OCI-LY1 (cell line): ENCODE measurements at regions not wholly inside any gene's neighbourhood (a gene's known extent, or its start where the extent isn't known, plus 50 kb on each side); places are given as distances from the start of the nearest gene placed in this dataset.

Experiments
- H2AFZ ChIP-seq: fragments of 200-600 bp; sonication (generic), shearing (Covaris generic); 2 replicates; pipeline ENCODE4 v1.6.0; 2014; ENCODE audit warnings: antibody characterized with exemption, mild to moderate bottlenecking, low read length
- H3F3A ChIP-seq: fragments of 200-600 bp; sonication (generic), shearing (Covaris generic); 2 replicates; pipeline ENCODE4 v1.6.0; 2014; ENCODE audit warnings: mild to moderate bottlenecking, antibody characterized with exemption, low read length, moderate library complexity; ENCODE audit not compliant: insufficient read depth
- H3K27ac ChIP-seq: fragments of 200-600 bp; sonication (generic); 2 replicates; pipeline ENCODE4 v1.5.1; 2014; ENCODE audit warnings: low read length, mixed run types, mild to moderate bottlenecking, low read depth; ENCODE audit not compliant: poor library complexity, severe bottlenecking
- H3K27me3 ChIP-seq: fragments of 200-600 bp; sonication (generic); 2 replicates; pipeline ENCODE4 v1.6.0; 2014; ENCODE audit warnings: antibody characterized with exemption, mild to moderate bottlenecking, low read length, moderate library complexity; ENCODE audit not compliant: insufficient read depth
- H3K36me3 ChIP-seq: fragments of 200-600 bp; sonication (generic); 2 replicates; pipeline ENCODE4 v1.6.1; 2014; ENCODE audit warnings: mild to moderate bottlenecking, antibody characterized with exemption, low read length, moderate library complexity, mixed read lengths; ENCODE audit not compliant: insufficient read depth
- H3K4me1 ChIP-seq: fragments of 200-600 bp; sonication (generic); 2 replicates; pipeline ENCODE4 v1.5.1; 2014; ENCODE audit warnings: mild to moderate bottlenecking, low read length, moderate library complexity; ENCODE audit not compliant: insufficient read depth, severe bottlenecking
- H3K4me2 ChIP-seq: fragments of 200-600 bp; sonication (generic), shearing (Covaris generic); 2 replicates; pipeline ENCODE4 v1.6.1; 2014; ENCODE audit warnings: low read length
- H3K4me3 ChIP-seq: fragments of 200-600 bp; sonication (generic); 2 replicates; pipeline ENCODE4 v1.5.1; 2014; ENCODE audit warnings: low read length, low read depth, mild to moderate bottlenecking, mixed read lengths; ENCODE audit not compliant: poor library complexity, severe bottlenecking
- H3K79me2 ChIP-seq: fragments of 200-600 bp; shearing (Covaris generic); 2 replicates; pipeline ENCODE4 v1.6.1; 2016; ENCODE audit warnings: mixed run types, low read length, mixed read lengths; ENCODE audit not compliant: insufficient read depth
- H3K9ac ChIP-seq: fragments of 200-600 bp; sonication (generic), shearing (Covaris generic); 2 replicates; pipeline ENCODE4 v1.6.1; 2014; ENCODE audit warnings: mild to moderate bottlenecking, low read length, mixed read lengths
- H3K9me2 ChIP-seq: fragments of 200-600 bp; sonication (generic), shearing (Covaris generic); 2 replicates; pipeline ENCODE4 v1.6.1; 2014; ENCODE audit warnings: low read depth, mild to moderate bottlenecking, low read length, mixed read lengths
- H3K9me3 ChIP-seq: fragments of 200-600 bp; shearing (Covaris generic); 2 replicates; pipeline ENCODE4 v1.6.1; 2014; ENCODE audit warnings: low read length, mixed read lengths
- H4K20me1 ChIP-seq: fragments of 200-600 bp; sonication (generic), shearing (Covaris generic); 2 replicates; pipeline ENCODE4 v1.6.0; 2016; ENCODE audit warnings: mild to moderate bottlenecking, low read length; ENCODE audit not compliant: insufficient read depth
- EZH2 ChIP-seq: fragments of 200-600 bp; sonication (generic), shearing (Covaris generic); IDR thresholded peaks from 2 replicates; pipeline ENCODE4 v1.8.0; 2017; ENCODE audit warnings: borderline replicate concordance, mixed run types, mild to moderate bottlenecking, antibody characterized with exemption, low read length, moderate library complexity, mixed read lengths
- TF ChIP-seq, protein P1 (sequence below): fragments of 200-600 bp; sonication (generic), shearing (Covaris generic); IDR thresholded peaks from 2 replicates; pipeline ENCODE4 v1.5.1; 2017; ENCODE audit warnings: mild to moderate bottlenecking, antibody characterized with exemption, low read length, moderate library complexity, mixed read lengths

DNA sequence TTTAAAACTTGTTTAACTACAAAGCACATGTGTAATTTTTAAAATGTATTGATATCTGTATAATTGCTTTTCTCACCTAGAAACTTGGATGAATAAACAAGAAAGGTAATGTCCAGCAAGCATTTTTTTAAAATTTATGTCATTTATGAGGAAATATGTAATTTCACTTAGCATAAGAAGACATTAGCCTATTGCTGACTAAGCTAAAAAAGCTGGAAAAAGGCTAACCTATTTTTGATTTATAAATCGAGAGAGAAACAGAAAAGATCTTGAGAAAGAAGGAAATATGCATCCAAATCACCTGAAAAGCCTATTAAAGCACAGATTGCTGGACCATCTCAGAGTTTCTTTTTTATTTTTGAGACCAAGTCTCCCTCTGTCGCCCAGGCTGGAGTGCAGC lies 1181.3 kb downstream of the SLITRK1 start:
- Histone ChIP-seq H3K9ac (no peak overlapping the region), H3K27me3 (no peaks in the 10 kb centered on the region), H3K4me2 (no peak overlapping the region), H3K79me2 (no peaks in the 10 kb centered on the region), H3K9me2 (no peaks in the 10 kb centered on the region), H3K36me3 (no peaks in the 10 kb centered on the region), H3K9me3 (no peaks in the 10 kb centered on the region), H4K20me1 (no peaks in the 10 kb centered on the region), H3K27ac (no peak overlapping the region), H2AFZ (no peak overlapping the region), H3F3A (no peaks in the 10 kb centered on the region), H3K4me1 (no peaks in the 10 kb centered on the region), H3K4me3 (no peak overlapping the region)
- TF ChIP-seq, protein P1, sequence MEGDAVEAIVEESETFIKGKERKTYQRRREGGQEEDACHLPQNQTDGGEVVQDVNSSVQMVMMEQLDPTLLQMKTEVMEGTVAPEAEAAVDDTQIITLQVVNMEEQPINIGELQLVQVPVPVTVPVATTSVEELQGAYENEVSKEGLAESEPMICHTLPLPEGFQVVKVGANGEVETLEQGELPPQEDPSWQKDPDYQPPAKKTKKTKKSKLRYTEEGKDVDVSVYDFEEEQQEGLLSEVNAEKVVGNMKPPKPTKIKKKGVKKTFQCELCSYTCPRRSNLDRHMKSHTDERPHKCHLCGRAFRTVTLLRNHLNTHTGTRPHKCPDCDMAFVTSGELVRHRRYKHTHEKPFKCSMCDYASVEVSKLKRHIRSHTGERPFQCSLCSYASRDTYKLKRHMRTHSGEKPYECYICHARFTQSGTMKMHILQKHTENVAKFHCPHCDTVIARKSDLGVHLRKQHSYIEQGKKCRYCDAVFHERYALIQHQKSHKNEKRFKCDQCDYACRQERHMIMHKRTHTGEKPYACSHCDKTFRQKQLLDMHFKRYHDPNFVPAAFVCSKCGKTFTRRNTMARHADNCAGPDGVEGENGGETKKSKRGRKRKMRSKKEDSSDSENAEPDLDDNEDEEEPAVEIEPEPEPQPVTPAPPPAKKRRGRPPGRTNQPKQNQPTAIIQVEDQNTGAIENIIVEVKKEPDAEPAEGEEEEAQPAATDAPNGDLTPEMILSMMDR = no peak
- TF ChIP-seq EZH2 = no peak

DNA sequence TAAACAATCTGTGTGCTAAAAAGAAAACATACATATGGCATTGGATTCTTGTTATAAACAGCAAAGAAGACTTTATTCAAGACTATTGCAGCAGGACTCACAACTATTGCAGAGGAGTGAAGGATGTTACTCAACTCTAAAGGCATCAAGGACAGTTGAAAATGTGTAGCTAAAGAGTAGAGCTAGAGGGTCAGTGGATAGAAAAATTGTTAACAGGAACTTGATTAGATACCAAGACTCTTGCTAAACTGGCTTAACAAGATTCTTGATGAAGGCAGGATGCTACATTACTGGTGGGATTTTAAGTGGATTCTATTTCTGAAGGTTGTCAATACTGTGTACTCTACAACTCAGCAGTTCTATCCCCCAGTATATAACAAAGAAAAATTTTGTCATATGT lies 1183.3 kb downstream of the SLITRK1 start:
- Histone ChIP-seq H3K9me3 (no peaks in the 10 kb centered on the region), H3K9me2 (no peaks in the 10 kb centered on the region), H3F3A (no peaks in the 10 kb centered on the region), H3K4me3 (no peak overlapping the region), H3K79me2 (no peaks in the 10 kb centered on the region), H3K27ac (no peak overlapping the region), H2AFZ (no peak overlapping the region), H3K27me3 (no peaks in the 10 kb centered on the region), H3K36me3 (no peaks in the 10 kb centered on the region), H4K20me1 (no peaks in the 10 kb centered on the region), H3K4me2 (no peak overlapping the region), H3K4me1 (no peaks in the 10 kb centered on the region), H3K9ac (no peak overlapping the region)
- TF ChIP-seq, protein P1 = no peak
- no peak for TF ChIP-seq EZH2

DNA sequence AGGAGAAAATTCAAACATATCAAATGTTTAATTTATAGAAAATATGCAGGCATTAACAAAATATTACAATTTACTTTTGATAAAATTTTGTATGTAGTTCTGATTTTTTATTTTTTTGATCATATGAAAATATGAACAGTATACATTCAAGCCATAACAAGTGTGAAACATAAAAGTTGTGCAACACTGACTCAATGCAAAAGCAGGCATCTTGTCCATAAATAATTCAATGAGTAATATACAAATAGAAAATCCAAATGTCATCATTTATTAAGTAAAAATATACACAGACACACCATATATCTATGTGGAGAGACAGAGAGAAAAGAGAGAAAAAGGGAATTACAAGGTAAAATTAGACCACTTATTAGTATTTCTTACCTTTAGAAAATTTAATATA lies 1183.9 kb downstream of the SLITRK1 start:
- Histone ChIP-seq H3K9ac (no peak overlapping the region), H3K4me2 (no peak overlapping the region), H3K9me2 (no peaks in the 10 kb centered on the region), H3K4me3 (no peak overlapping the region), H4K20me1 (no peaks in the 10 kb centered on the region), H3K9me3 (no peaks in the 10 kb centered on the region), H3K79me2 (no peaks in the 10 kb centered on the region), H3K27me3 (no peaks in the 10 kb centered on the region), H3F3A (no peaks in the 10 kb centered on the region), H3K4me1 (no peaks in the 10 kb centered on the region), H3K36me3 (no peaks in the 10 kb centered on the region), H2AFZ (no peak overlapping the region), H3K27ac (no peak overlapping the region)
- TF ChIP-seq, protein P1 = no peak
- no peak for TF ChIP-seq EZH2
